Osteocyte (in vitro differentiated cells): ENCODE measurements at regions not wholly inside any gene's neighbourhood (a gene's known extent, or its start where the extent isn't known, plus 50 kb on each side); places are given as distances from the start of the nearest gene placed in this dataset.

ENCODE experiments used
- DNase-seq: peaks from one replicate; pipeline ENCODE4 v3.0.0; 2021; ENCODE audit warnings: mixed read lengths; ENCODE audit not compliant: unreplicated experiment; ENCODE audit errors: extremely low spot score
- H3K27ac Mint-ChIP-seq: one replicate; pipeline ENCODE4 v1.8.0; 2021; ENCODE audit warnings: mild to moderate bottlenecking, mixed read lengths; ENCODE audit not compliant: unreplicated experiment
- H3K27me3 Mint-ChIP-seq: one replicate; pipeline ENCODE4 v1.8.0; 2021; ENCODE audit warnings: mixed read lengths; ENCODE audit not compliant: unreplicated experiment
- H3K36me3 Mint-ChIP-seq: one replicate; pipeline ENCODE4 v1.8.0; 2021; ENCODE audit warnings: mixed read lengths; ENCODE audit not compliant: unreplicated experiment
- H3K4me1 Mint-ChIP-seq: one replicate; pipeline ENCODE4 v1.8.0; 2021; ENCODE audit warnings: mixed read lengths; ENCODE audit not compliant: unreplicated experiment
- H3K4me3 Mint-ChIP-seq: one replicate; pipeline ENCODE4 v1.8.0; 2021; ENCODE audit warnings: mild to moderate bottlenecking, moderate library complexity, mixed read lengths; ENCODE audit not compliant: unreplicated experiment
- H3K9me3 Mint-ChIP-seq: one replicate; pipeline ENCODE4 v1.8.0; 2021; ENCODE audit warnings: mixed read lengths; ENCODE audit not compliant: unreplicated experiment
- CTCF ChIP-seq: fragments of 200-600 bp; sonication (generic); IDR thresholded peaks from 2 replicates; pipeline ENCODE4 v1.5.0; 2021; ENCODE audit warnings: antibody characterized with exemption, mild to moderate bottlenecking, moderate library complexity

DNA sequence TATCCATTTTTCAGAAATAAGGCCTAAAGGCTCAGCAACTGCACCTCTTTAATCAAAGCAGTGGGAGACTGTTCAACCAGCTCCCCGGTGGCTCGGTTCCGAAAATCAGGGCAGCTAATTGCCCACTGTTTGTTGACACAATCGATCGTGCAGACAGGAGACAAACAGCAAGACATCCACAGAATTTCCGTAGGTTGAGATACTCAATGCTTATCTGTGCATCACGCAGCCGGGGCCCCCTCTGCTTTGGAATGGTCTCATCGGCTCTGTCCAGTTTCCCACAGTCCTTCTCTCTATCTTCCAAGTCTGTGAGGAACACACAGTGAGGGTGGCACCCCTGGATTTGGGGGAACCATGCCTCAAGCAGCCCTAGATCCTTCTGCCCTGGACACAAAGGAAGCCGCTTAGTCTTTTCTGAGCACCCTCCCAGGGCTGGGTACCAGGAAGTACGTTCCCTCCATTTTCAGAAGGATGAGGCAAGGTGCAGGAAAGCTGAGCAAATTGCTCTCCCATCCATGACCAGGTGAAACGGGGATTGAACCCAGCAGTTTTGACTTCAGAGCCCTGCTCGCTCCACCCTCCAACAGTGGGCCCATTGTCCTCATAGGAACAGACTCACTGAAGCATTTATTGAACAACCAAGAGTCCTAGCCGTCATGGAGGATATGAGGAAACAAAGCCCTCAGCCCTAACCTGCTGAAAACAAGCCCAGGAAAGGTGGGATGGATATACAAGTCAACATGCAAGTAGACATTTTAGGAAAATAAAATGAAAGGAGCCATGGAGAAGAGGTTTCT is 70.7 kb downstream of the C16orf95 start:
- no peaks in the 10 kb centered on the region for H3K9me3 Mint-ChIP-seq
- H3K27me3 Mint-ChIP-seq = peaks cover 6% of the 10 kb centered on the region
- H3K4me1 Mint-ChIP-seq = peaks cover 15% of the 10 kb centered on the region
- peaks cover 3% of the 10 kb centered on the region for H3K36me3 Mint-ChIP-seq
- H3K4me3 Mint-ChIP-seq = no peak overlapping the region
- DNase-seq = no peak
- no peak overlapping the region for H3K27ac Mint-ChIP-seq
- no peak for TF ChIP-seq CTCF

- no peak for DNase-seq
- Mint-ChIP-seq H3K4me1 (peaks cover 15% of the 10 kb centered on the region), H3K36me3 (no peaks in the 10 kb centered on the region), H3K9me3 (peaks cover 3% of the 10 kb centered on the region), H3K27me3 (peaks cover 2% of the 10 kb centered on the region), H3K4me3 (no peak overlapping the region), H3K27ac (no peak overlapping the region)
- TF ChIP-seq CTCF = no peak
These were observed 68.5 kb downstream of the C16orf95 start for GRCh38 chr16:87248714-87249113.

DNA sequence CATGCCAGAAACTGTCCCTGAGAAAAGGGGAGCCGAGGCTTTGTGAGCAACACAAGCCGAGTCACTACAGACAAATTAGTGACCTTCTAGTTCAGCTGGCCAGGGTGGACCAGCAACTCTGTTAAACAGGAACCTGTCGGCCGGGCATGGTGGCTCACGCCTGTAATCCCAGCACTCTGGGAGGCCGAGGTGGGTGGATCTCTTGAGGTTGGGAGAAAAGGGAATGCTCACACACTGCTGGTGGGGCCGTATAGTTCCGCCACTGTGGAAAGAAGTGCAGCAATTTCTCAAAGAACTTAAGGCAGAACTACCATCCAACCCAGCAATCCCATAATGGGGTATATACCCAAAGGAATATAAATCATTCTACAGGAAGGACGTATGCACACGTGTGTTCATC is 67.8 kb downstream of the C16orf95 start:
- DNase-seq = no peak
- peaks cover 2% of the 10 kb centered on the region for H3K27me3 Mint-ChIP-seq
- peaks cover 15% of the 10 kb centered on the region for H3K4me1 Mint-ChIP-seq
- H3K36me3 Mint-ChIP-seq = no peaks in the 10 kb centered on the region
- H3K4me3 Mint-ChIP-seq = no peak overlapping the region
- H3K9me3 Mint-ChIP-seq = peaks cover 3% of the 10 kb centered on the region
- no peak overlapping the region for H3K27ac Mint-ChIP-seq
- TF ChIP-seq CTCF = no peak

DNA sequence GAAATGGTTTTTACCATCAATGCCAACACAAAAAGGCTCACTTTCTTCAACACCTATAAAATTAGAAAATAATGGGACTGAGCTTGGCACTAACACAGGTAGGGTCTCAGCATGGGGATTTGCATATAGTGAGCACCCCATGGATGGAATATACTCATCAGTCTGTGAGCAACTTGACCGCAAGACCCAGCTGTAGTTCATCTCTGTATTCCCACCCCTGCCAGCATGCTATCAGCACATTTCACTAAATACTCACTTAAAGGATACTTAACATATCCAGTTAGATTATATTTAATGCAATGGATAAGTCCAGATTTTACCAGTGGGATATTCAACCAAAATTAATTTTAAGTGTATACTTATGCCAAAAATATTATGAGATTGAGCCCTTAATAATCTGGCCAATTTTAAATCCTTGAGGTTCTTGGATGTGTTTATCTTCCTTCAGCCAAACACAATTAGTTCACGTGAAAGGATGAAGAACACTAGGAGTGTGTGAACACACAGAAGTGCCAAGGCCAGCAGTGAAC is 66.7 kb downstream of the C16orf95 start:
- H3K27me3 Mint-ChIP-seq = peaks cover 2% of the 10 kb centered on the region
- no peak overlapping the region for H3K27ac Mint-ChIP-seq
- peaks cover 11% of the 10 kb centered on the region for H3K4me1 Mint-ChIP-seq
- no peak for DNase-seq
- no peaks in the 10 kb centered on the region for H3K36me3 Mint-ChIP-seq
- TF ChIP-seq CTCF = no peak
- H3K9me3 Mint-ChIP-seq = peaks cover 3% of the 10 kb centered on the region
- no peak overlapping the region for H3K4me3 Mint-ChIP-seq

- H3K27me3 Mint-ChIP-seq = peaks cover 2% of the 10 kb centered on the region
- no peak for DNase-seq
- peaks cover under 1% of the 10 kb centered on the region for H3K4me1 Mint-ChIP-seq
- TF ChIP-seq CTCF = no peak
- H3K27ac Mint-ChIP-seq = no peak overlapping the region
- peaks cover 3% of the 10 kb centered on the region for H3K9me3 Mint-ChIP-seq
- H3K36me3 Mint-ChIP-seq = no peaks in the 10 kb centered on the region
- H3K4me3 Mint-ChIP-seq = no peak overlapping the region
These were observed 64.8 kb downstream of the C16orf95 start for GRCh38 chr16:87252269-87252970.
